ENCODE measurements at regions not wholly inside any gene's neighbourhood (a gene's known extent, or its start where the extent isn't known, plus 50 kb on each side); places are given as distances from the start of the nearest gene placed in this dataset.

GRCh38 chr18:56488739-56489138, 149.7 kb downstream of the TXNL1 start:
- Histone ChIP-seq H3K9me1 (ENCODE audit: control insufficient read depth, insufficient read depth, low read length) (no peaks in the 10 kb centered on the region), H3K27me3 (ENCODE audit: control insufficient read depth in 2 of 2, insufficient read depth in 2 of 2, low read length in 2 of 2) (no peaks in the 10 kb centered on the region), H4K20me1 (replicated peaks; ENCODE audit: control insufficient read depth, insufficient read depth, low read length) (no peaks in the 10 kb centered on the region), H3K4me1 (replicated peaks in 1 of 2; ENCODE audit: control insufficient read depth in 2 of 2, insufficient read depth in 2 of 2, low read length in 2 of 2) (no peaks in the 10 kb centered on the region; a peak in 1 of 5 replicates), H3K9me3 (replicated peaks; ENCODE audit: control insufficient read depth, insufficient read depth, low read depth, low read length) (no peaks in the 10 kb centered on the region), H2AFZ (ENCODE audit: low read depth, low read length) (no peak overlapping the region), H3K9ac (ENCODE audit: insufficient read depth in 1 of 2, low read depth in 2 of 2, low read length in 2 of 2) (no peak overlapping the region), H3K4me2 (ENCODE audit: insufficient read depth, low read length) (no peak overlapping the region), H3K36me3 (ENCODE audit: control insufficient read depth, insufficient read depth, low read length) (no peaks in the 10 kb centered on the region), H3K27ac (ENCODE audit: extremely low read depth, low read depth, low read length) (no peak overlapping the region), H3K4me3 (no peak overlapping the region), H3K79me2 (ENCODE audit: control insufficient read depth, insufficient read depth, low read length) (no peaks in the 10 kb centered on the region)
- in situ Hi-C loops (cut with MboI) (no loop called here), intact Hi-C loops (cut with micrococcal nuclease) (no loop called here)
- FAIRE-seq, result no peak
- CTCF ChIA-PET (ENCODE audit: low intra/inter-chr PET ratio), result no interaction called here
- POLR2A ChIA-PET, result no interaction called here
- DNase-seq (ENCODE audit: extremely low read depth in 1 of 4, low spot score in 3 of 4), result peak in 1 of 4 experiments; percentile 5
- no peak for ATAC-seq
- BruUV-seq (replicated peaks), result no TSS peak
- no peak for TF ChIP-seq RUNX1 (IDR thresholded peaks at IDR 0.05; ENCODE audit: low read depth)
- peak; percentile 62 for TF ChIP-seq PBX2 (CRISPR knock-in tag; IDR thresholded peaks at IDR 0.05; ENCODE audit: low read depth)
- peak; percentile 79 for TF ChIP-seq PBX2 (tag; conservative IDR thresholded peaks at IDR 0.05; ENCODE audit: low read depth)
- TF ChIP-seq CEBPB (tag; IDR thresholded peaks at IDR 0.05), result peak; percentile 89
- peak; percentile 86 for TF ChIP-seq MEIS2 (IDR thresholded peaks at IDR 0.05; ENCODE audit: partially characterized antibody)
- no peak for TF ChIP-seq RAD51 (IDR thresholded peaks at IDR 0.05; ENCODE audit: borderline replicate concordance, low read depth)
- peak; percentile 58 for TF ChIP-seq TAL1 (IDR thresholded peaks at IDR 0.05)
- TF ChIP-seq ARID1B (IDR thresholded peaks at IDR 0.05), result peak; percentile 35; the same call in 1 of the 2 replicates
- TF ChIP-seq TEAD4 (IDR thresholded peaks at IDR 0.05; ENCODE audit: low read length), result peak; percentile 80; the same call in 1 of the 2 replicates
- no peak for TF ChIP-seq TEAD4 (CRISPR knock-in tag; IDR thresholded peaks at IDR 0.05; ENCODE audit: borderline replicate concordance)
- TF ChIP-seq PKNOX1 (IDR thresholded peaks at IDR 0.05), result peak; percentile 42; the same call in 1 of the 2 replicates
- no peak for TF ChIP-seq CEBPG (CRISPR knock-in tag; IDR thresholded peaks at IDR 0.05)
- TF ChIP-seq CEBPG (tag; conservative IDR thresholded peaks at IDR 0.05 in 1 of 2, IDR thresholded peaks at IDR 0.05 in 1 of 2), result peak; percentile 82 to 90
- TF ChIP-seq SAFB2 (IDR thresholded peaks at IDR 0.05; ENCODE audit: borderline replicate concordance, low read depth, low read length, severe bottlenecking), result no peak
- TF ChIP-seq TFAP4 (CRISPR knock-in tag; IDR thresholded peaks at IDR 0.05; ENCODE audit: borderline replicate concordance), result no peak
- peak; percentile 42; the same call in 1 of the 2 replicates for TF ChIP-seq SMAD4 (CRISPR knock-in tag; conservative IDR thresholded peaks at IDR 0.05)
- WGBS (ENCODE audit: insufficient coverage, low coverage, missing lambda C conversion rate), result 0% methylated on average over 7 of the region's 7 CpGs
